ENCODE measurements at regions not wholly inside any gene's neighbourhood (a gene's known extent, or its start where the extent isn't known, plus 50 kb on each side); places are given as distances from the start of the nearest gene placed in this dataset.
"Not testable (repeated sequence)": the region's sequence is repeated elsewhere in the genome, so short reads cannot be mapped to it uniquely, and the experiment has no call there.

- DNase-seq = peak; percentile 94
Observed at GRCh38 chr5:125668884-125669283, 754.3 kb upstream of the GRAMD2B start.

GRCh38 chr5:125673359-125673950 lies 749.8 kb upstream of the GRAMD2B start:
- no peak for DNase-seq

- no peak for DNase-seq
Observed at GRCh38 chr5:125679522-125679921, 743.7 kb upstream of the GRAMD2B start.

GRCh38 chr5:125683669-125684068 lies 739.5 kb upstream of the GRAMD2B start:
- DNase-seq = no peak

GRCh38 chr5:125685771-125686170 lies 737.4 kb upstream of the GRAMD2B start:
- DNase-seq = no peak

GRCh38 chr5:125691738-125692530 lies 731.3 kb upstream of the GRAMD2B start:
- not testable (repeated sequence) for DNase-seq

GRCh38 chr5:125695996-125696655 lies 727.1 kb upstream of the GRAMD2B start:
- DNase-seq = no peak

GRCh38 chr5:125696762-125697161 lies 726.4 kb upstream of the GRAMD2B start:
- DNase-seq = no peak

- DNase-seq = no peak
Observed at GRCh38 chr5:125698420-125698819, 724.8 kb upstream of the GRAMD2B start.

GRCh38 chr5:125699860-125700259 lies 723.3 kb upstream of the GRAMD2B start:
- DNase-seq = no peak

- DNase-seq = peak; percentile 69
Observed at GRCh38 chr5:125700380-125700861, 722.8 kb upstream of the GRAMD2B start.

- no peak for DNase-seq
Observed at GRCh38 chr5:125703616-125704015, 719.6 kb upstream of the GRAMD2B start.

- DNase-seq = no peak
Observed at GRCh38 chr5:125704888-125705287, 718.3 kb upstream of the GRAMD2B start.

GRCh38 chr5:125708583-125708982 lies 714.6 kb upstream of the GRAMD2B start:
- no peak for DNase-seq

GRCh38 chr5:125710745-125711144 lies 712.5 kb upstream of the GRAMD2B start:
- DNase-seq = no peak

- no peak for DNase-seq
Observed at GRCh38 chr5:125712397-125712796, 710.8 kb upstream of the GRAMD2B start.

- DNase-seq = no peak
Observed at GRCh38 chr5:125713109-125713805, 710.0 kb upstream of the GRAMD2B start.

GRCh38 chr5:125715216-125715615 lies 708.0 kb upstream of the GRAMD2B start:
- DNase-seq = peak; percentile 94

GRCh38 chr5:125717209-125717608 lies 706.0 kb upstream of the GRAMD2B start:
- no peak for DNase-seq

- DNase-seq = peak; percentile 97
Observed at GRCh38 chr5:125719681-125720347, 703.4 kb upstream of the GRAMD2B start.

GRCh38 chr5:125720348-125720685 lies 702.9 kb upstream of the GRAMD2B start:
- DNase-seq = no peak

GRCh38 chr5:125720721-125721120 lies 702.5 kb upstream of the GRAMD2B start:
- no peak for DNase-seq

- no peak for DNase-seq
Observed at GRCh38 chr5:125722550-125722949, 700.7 kb upstream of the GRAMD2B start.

Measured in NCI-H2081 treated with DMSO at 0.1 percent for 48 hours (cell line).